ENCODE measurements at regions not wholly inside any gene's neighbourhood (a gene's known extent, or its start where the extent isn't known, plus 50 kb on each side); places are given as distances from the start of the nearest gene placed in this dataset.

GRCh38 chr17:70278844-70279462 is 109.6 kb downstream of the KCNJ2 start:
- TF ChIP-seq CTCF (IDR thresholded peaks at IDR 0.05) (no peak), POLR2AphosphoS5 (IDR thresholded peaks at IDR 0.05; ENCODE audit: low read depth, low read length) (no peak)

Data from Panc1 (cell line).